ENCODE measurements at regions not wholly inside any gene's neighbourhood (a gene's known extent, or its start where the extent isn't known, plus 50 kb on each side); places are given as distances from the start of the nearest gene placed in this dataset.

- ChIA-PET CTCF (no interaction called here), POLR2A (no interaction called here)
- no peak for TF ChIP-seq CTCF (IDR thresholded peaks at IDR 0.05)
- H3K27me3 Mint-ChIP-seq, result peaks cover 3% of the 10 kb centered on the region
- intact Hi-C loops (cut with micrococcal nuclease), result no loop called here
- no peaks in the 10 kb centered on the region for H3K4me1 Mint-ChIP-seq
- DNase-seq (no peak), ATAC-seq (ENCODE audit: low read depth) (no peak)
- H3K27ac Mint-ChIP-seq, result no peak overlapping the region
- no peak overlapping the region for H3K4me3 Mint-ChIP-seq
- H3K36me3 Mint-ChIP-seq (ENCODE audit: low read depth), result no peaks in the 10 kb centered on the region
- no peaks in the 10 kb centered on the region for H3K9me3 Mint-ChIP-seq
Observed at GRCh38 chr7:11221984-11222383, 248.3 kb downstream of the PHF14 start.

GRCh38 chr7:11224535-11224934, 250.9 kb downstream of the PHF14 start:
- Mint-ChIP-seq H3K4me3 (no peak overlapping the region), H3K27ac (no peak overlapping the region), H3K36me3 (ENCODE audit: low read depth) (no peaks in the 10 kb centered on the region), H3K27me3 (no peaks in the 10 kb centered on the region), H3K4me1 (no peaks in the 10 kb centered on the region), H3K9me3 (no peaks in the 10 kb centered on the region)
- DNase-seq, result no peak
- intact Hi-C loops (cut with micrococcal nuclease), result no loop called here
- no peak for ATAC-seq (ENCODE audit: low read depth)
- CTCF ChIA-PET, result no interaction called here
- POLR2A ChIA-PET, result no interaction called here
- TF ChIP-seq CTCF (IDR thresholded peaks at IDR 0.05), result no peak

GRCh38 chr7:11228515-11228914, 254.8 kb downstream of the PHF14 start:
- Mint-ChIP-seq H3K9me3 (no peaks in the 10 kb centered on the region), H3K36me3 (ENCODE audit: low read depth) (no peaks in the 10 kb centered on the region), H3K27me3 (no peaks in the 10 kb centered on the region), H3K27ac (no peak overlapping the region), H3K4me1 (no peaks in the 10 kb centered on the region), H3K4me3 (no peak overlapping the region)
- DNase-seq (no peak), ATAC-seq (ENCODE audit: low read depth) (no peak)
- no peak for TF ChIP-seq CTCF (IDR thresholded peaks at IDR 0.05)
- intact Hi-C loops (cut with micrococcal nuclease), result no loop called here
- ChIA-PET CTCF (no interaction called here), POLR2A (no interaction called here)

GRCh38 chr7:11231190-11231589, 257.5 kb downstream of the PHF14 start:
- Mint-ChIP-seq H3K9me3 (no peaks in the 10 kb centered on the region), H3K4me1 (no peaks in the 10 kb centered on the region), H3K27ac (no peak overlapping the region), H3K4me3 (no peak overlapping the region), H3K36me3 (ENCODE audit: low read depth) (no peaks in the 10 kb centered on the region), H3K27me3 (no peaks in the 10 kb centered on the region)
- TF ChIP-seq CTCF (IDR thresholded peaks at IDR 0.05), result no peak
- no peak for DNase-seq
- POLR2A ChIA-PET, result no interaction called here
- intact Hi-C loops (cut with micrococcal nuclease), result no loop called here
- CTCF ChIA-PET, result no interaction called here
- no peak for ATAC-seq (ENCODE audit: low read depth)

- H3K4me1 Mint-ChIP-seq, result no peaks in the 10 kb centered on the region
- H3K36me3 Mint-ChIP-seq (ENCODE audit: low read depth), result no peaks in the 10 kb centered on the region
- DNase-seq (no peak), ATAC-seq (ENCODE audit: low read depth) (no peak)
- ChIA-PET POLR2A (no interaction called here), CTCF (no interaction called here)
- intact Hi-C loops (cut with micrococcal nuclease), result no loop called here
- H3K27me3 Mint-ChIP-seq, result no peaks in the 10 kb centered on the region
- no peaks in the 10 kb centered on the region for H3K9me3 Mint-ChIP-seq
- no peak for TF ChIP-seq CTCF (IDR thresholded peaks at IDR 0.05)
- no peak overlapping the region for H3K27ac Mint-ChIP-seq
- no peak overlapping the region for H3K4me3 Mint-ChIP-seq
Observed at GRCh38 chr7:11232462-11232861, 258.8 kb downstream of the PHF14 start.

All from activated B cell treated with CpG ODN at 0.5 μM for 24 hours (primary cell).